ENCODE measurements at regions not wholly inside any gene's neighbourhood (a gene's known extent, or its start where the extent isn't known, plus 50 kb on each side); places are given as distances from the start of the nearest gene placed in this dataset.

- no peak for TF ChIP-seq POLR2A (IDR thresholded peaks at IDR 0.05; ENCODE audit: low read depth, low read length)
- FAIRE-seq: no peak
- DNase-seq (ENCODE audit: insufficient read length, low spot score): no peak
Observed at GRCh38 chr9:32234451-32234850, 150.0 kb upstream of the ACO1 start.

DNA sequence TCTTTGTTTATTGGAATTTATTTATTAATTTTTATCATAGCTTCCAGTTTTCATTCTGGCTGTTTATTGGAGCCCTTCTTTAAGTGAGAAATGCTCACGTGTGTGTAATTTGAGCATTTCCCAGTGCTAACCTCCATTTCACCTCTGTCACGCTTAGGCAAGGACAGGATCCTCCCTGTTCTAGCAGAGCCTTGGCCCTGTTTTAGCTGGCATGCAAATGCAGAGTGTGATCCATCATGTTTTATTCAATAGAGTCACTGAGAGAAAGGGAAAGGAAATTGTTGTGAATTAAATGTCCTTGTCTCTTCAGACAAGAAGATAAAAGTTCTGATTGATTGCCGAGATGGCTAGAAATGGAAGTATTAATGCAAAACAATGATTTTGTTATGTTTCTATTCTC, 137.3 kb upstream of the ACO1 start:
- DNase-seq (ENCODE audit: insufficient read length, low spot score): no peak

GRCh38 chr9:32248189-32248712, 136.2 kb upstream of the ACO1 start:
- no peak for TF ChIP-seq POLR2A (IDR thresholded peaks at IDR 0.05; ENCODE audit: low read depth, low read length)
- FAIRE-seq (no peak), DNase-seq (ENCODE audit: insufficient read length, low spot score) (no peak)

More for the DNA sequence above, 137.3 kb upstream of the ACO1 start:
- no peak for FAIRE-seq
- no peak for TF ChIP-seq POLR2A (IDR thresholded peaks at IDR 0.05; ENCODE audit: low read depth, low read length)

- TF ChIP-seq POLR2A (IDR thresholded peaks at IDR 0.05; ENCODE audit: low read depth, low read length): no peak
- FAIRE-seq (peak; percentile 64), DNase-seq (ENCODE audit: insufficient read length, low spot score) (peak; percentile 28)
Observed at GRCh38 chr9:32251539-32251938, 132.9 kb upstream of the ACO1 start.

GRCh38 chr9:32253731-32254130, 130.7 kb upstream of the ACO1 start:
- no peak for DNase-seq (ENCODE audit: insufficient read length, low spot score)
- TF ChIP-seq POLR2A (IDR thresholded peaks at IDR 0.05; ENCODE audit: low read depth, low read length): no peak
- no peak for FAIRE-seq

- no peak for TF ChIP-seq POLR2A (IDR thresholded peaks at IDR 0.05; ENCODE audit: low read depth, low read length)
- no peak for FAIRE-seq
Observed at GRCh38 chr9:32255026-32255425, 129.4 kb upstream of the ACO1 start.

GRCh38 chr9:32258482-32258881, 126.0 kb upstream of the ACO1 start:
- FAIRE-seq: no peak
- TF ChIP-seq POLR2A (IDR thresholded peaks at IDR 0.05; ENCODE audit: low read depth, low read length): no peak
- no peak for DNase-seq (ENCODE audit: insufficient read length, low spot score)

More at GRCh38 chr9:32255026-32255425, 129.4 kb upstream of the ACO1 start:
- DNase-seq (ENCODE audit: insufficient read length, low spot score): no peak

DNA sequence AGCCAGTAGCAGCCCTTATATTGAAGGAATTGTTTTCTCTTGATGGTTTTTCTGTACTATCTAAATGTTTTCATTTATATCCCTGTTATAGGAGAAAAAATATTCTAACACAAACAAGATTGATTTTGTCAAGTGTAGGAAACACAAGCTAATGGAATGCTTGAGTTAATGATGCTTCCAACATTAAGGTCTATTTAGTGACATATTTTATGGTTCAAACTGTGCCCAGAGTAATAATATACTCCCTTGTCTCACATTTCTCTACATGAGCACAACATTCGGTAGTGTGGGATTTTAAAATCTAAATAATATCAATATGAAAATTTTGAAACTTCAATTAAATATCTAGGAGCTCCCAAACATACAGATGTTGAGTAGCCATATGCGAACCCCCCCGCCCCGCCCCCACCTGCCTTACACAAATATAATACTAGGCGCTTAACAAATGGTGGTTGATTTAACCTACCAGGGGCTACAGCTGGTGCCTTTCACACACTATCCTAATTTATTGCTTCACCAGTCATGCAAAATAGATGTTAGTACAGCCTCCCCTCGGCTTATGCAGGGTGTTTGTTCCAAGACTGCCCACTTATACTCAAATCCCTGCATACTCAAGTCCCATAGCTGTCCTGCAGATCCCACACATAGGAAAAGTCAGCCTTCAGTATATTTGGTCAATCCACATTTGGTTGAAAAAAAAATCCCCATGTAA, 124.1 kb upstream of the ACO1 start:
- DNase-seq (ENCODE audit: insufficient read length, low spot score) (no peak), FAIRE-seq (no peak)
- TF ChIP-seq POLR2A (IDR thresholded peaks at IDR 0.05; ENCODE audit: low read depth, low read length): no peak

DNA sequence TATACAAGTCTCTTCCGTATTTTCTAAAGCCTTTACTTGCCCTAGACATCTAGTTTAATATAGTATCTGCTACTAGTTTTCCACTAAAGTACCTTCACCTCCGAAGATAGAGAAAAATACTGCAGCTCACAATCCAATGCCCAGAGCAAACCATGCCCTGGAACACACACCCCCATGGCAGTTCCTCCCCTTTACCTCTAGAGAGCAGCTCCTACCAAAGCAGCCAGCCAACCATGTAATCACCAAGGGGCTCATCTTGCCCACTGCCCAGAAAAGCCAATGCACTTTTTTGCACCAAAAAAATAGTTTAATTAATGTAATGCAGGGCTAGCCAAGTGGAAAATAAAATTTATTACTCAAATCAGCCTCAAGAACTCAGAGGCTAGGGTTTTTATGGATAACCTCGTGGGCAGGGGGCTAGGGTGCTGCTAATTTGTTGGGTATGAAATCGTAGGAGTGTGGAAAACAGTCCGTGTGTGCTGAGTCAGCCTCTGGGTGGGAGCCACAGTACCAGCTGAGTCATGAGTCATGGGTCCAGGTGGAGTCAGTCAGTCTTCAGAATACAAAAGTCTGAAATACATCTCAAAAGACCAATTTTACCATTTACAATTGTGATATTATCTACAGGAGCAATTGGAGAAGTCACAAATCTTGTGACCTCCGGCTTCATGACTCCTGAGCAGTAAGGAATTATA, 120.1 kb upstream of the ACO1 start:
- DNase-seq (ENCODE audit: insufficient read length, low spot score) (no peak), FAIRE-seq (peak; percentile 66)
- no peak for TF ChIP-seq POLR2A (IDR thresholded peaks at IDR 0.05; ENCODE audit: low read depth, low read length)

- no peak for DNase-seq (ENCODE audit: insufficient read length, low spot score)
- FAIRE-seq: no peak
- no peak for TF ChIP-seq POLR2A (IDR thresholded peaks at IDR 0.05; ENCODE audit: low read depth, low read length)
Observed at GRCh38 chr9:32265037-32265436, 119.4 kb upstream of the ACO1 start.

- DNase-seq (ENCODE audit: insufficient read length, low spot score) (no peak), FAIRE-seq (no peak)
- no peak for TF ChIP-seq POLR2A (IDR thresholded peaks at IDR 0.05; ENCODE audit: low read depth, low read length)
Observed at GRCh38 chr9:32278991-32279390, 105.5 kb upstream of the ACO1 start.

- no peak for DNase-seq (ENCODE audit: insufficient read length, low spot score)
- no peak for TF ChIP-seq POLR2A (IDR thresholded peaks at IDR 0.05; ENCODE audit: low read depth, low read length)
- FAIRE-seq: no peak
Observed at GRCh38 chr9:32289756-32290155, 94.7 kb upstream of the ACO1 start.

- DNase-seq (ENCODE audit: insufficient read length, low spot score) (no peak), FAIRE-seq (no peak)
- TF ChIP-seq POLR2A (IDR thresholded peaks at IDR 0.05; ENCODE audit: low read depth, low read length): no peak
Observed at GRCh38 chr9:32291370-32291769, 93.1 kb upstream of the ACO1 start.

- FAIRE-seq: no peak
- no peak for TF ChIP-seq POLR2A (IDR thresholded peaks at IDR 0.05; ENCODE audit: low read depth, low read length)
- DNase-seq (ENCODE audit: insufficient read length, low spot score): no peak
Observed at GRCh38 chr9:32292611-32293010, 91.8 kb upstream of the ACO1 start.

DNA sequence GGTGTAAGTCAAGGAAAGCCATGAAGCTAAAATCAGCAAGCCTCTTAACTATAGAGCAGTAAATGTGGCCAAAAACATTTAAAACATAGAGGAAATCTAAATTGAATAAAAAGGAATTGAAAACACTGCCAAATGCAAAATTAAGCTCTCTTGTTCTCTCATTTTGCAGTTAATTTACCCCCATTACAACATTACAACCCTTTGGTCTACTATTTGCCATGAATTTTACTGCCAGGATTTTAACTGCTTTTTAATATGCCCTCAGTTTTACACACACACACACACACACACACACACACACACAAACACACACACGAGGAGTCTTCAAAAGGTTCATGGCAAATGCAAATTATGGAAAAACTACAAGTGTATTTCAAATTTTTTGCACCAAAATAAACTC, 91.4 kb upstream of the ACO1 start:
- FAIRE-seq (no peak), DNase-seq (ENCODE audit: insufficient read length, low spot score) (no peak)
- TF ChIP-seq POLR2A (IDR thresholded peaks at IDR 0.05; ENCODE audit: low read depth, low read length): no peak

Data from H54 (cell line).